B cell (primary cell): ENCODE measurements at regions not wholly inside any gene's neighbourhood (a gene's known extent, or its start where the extent isn't known, plus 50 kb on each side); places are given as distances from the start of the nearest gene placed in this dataset.

Experiments
- EZH2 ChIP-seq: IDR thresholded peaks from 2 replicates; pipeline ENCODE4 v1.6.1; 2012; ENCODE audit warnings: borderline replicate concordance, low read depth, mild to moderate bottlenecking, moderate library complexity, low read length; ENCODE audit not compliant: insufficient read depth, poor library complexity, severe bottlenecking
- TF ChIP-seq, protein P1 (sequence below): fragments of 200-600 bp; IDR thresholded peaks from one replicate; pipeline ENCODE4 v1.8.0; 2022; ENCODE audit warnings: antibody characterized with exemption, mild to moderate bottlenecking

DNA sequence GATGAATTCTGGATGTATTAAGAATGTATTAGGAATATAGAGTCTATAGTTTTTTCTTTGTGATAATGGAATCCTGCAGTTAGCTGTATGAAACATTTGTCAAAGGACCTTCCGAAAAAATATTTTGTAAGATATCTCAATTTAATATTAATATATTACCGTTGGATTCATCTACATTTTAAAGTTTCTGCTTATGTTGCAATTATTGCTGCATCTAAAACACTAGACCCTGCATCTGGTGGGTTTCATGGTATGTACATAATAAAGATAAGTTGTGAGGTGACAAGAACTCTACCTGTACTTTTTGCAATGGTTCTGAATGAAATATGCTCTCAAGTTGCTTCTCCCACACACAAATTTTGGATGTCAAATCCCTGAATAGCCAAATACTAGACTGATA lies 565.9 kb upstream of the FBXO33 start:
- TF ChIP-seq, protein P1, sequence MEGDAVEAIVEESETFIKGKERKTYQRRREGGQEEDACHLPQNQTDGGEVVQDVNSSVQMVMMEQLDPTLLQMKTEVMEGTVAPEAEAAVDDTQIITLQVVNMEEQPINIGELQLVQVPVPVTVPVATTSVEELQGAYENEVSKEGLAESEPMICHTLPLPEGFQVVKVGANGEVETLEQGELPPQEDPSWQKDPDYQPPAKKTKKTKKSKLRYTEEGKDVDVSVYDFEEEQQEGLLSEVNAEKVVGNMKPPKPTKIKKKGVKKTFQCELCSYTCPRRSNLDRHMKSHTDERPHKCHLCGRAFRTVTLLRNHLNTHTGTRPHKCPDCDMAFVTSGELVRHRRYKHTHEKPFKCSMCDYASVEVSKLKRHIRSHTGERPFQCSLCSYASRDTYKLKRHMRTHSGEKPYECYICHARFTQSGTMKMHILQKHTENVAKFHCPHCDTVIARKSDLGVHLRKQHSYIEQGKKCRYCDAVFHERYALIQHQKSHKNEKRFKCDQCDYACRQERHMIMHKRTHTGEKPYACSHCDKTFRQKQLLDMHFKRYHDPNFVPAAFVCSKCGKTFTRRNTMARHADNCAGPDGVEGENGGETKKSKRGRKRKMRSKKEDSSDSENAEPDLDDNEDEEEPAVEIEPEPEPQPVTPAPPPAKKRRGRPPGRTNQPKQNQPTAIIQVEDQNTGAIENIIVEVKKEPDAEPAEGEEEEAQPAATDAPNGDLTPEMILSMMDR, result no peak
- no peak for TF ChIP-seq EZH2
